ENCODE measurements at regions not wholly inside any gene's neighbourhood (a gene's known extent, or its start where the extent isn't known, plus 50 kb on each side); places are given as distances from the start of the nearest gene placed in this dataset.

- intact Hi-C loops (cut with micrococcal nuclease): no loop called here
These were observed 207.9 kb upstream of the FAT1 start for GRCh38 chr4:186931519-186931918.

- intact Hi-C loops (cut with micrococcal nuclease): no loop called here
These were observed 208.5 kb upstream of the FAT1 start for GRCh38 chr4:186932196-186932595.

GRCh38 chr4:186932631-186933187 is 209.1 kb upstream of the FAT1 start:
- intact Hi-C loops (cut with micrococcal nuclease): no loop called here

- intact Hi-C loops (cut with micrococcal nuclease): no loop called here
These were observed 210.6 kb upstream of the FAT1 start for GRCh38 chr4:186934244-186934643.

- intact Hi-C loops (cut with micrococcal nuclease): no loop called here
These were observed 211.3 kb upstream of the FAT1 start for GRCh38 chr4:186934841-186935443.

- intact Hi-C loops (cut with micrococcal nuclease): no loop called here
These were observed 212.2 kb upstream of the FAT1 start for GRCh38 chr4:186935901-186936300.

- intact Hi-C loops (cut with micrococcal nuclease): no loop called here
These were observed 213.1 kb upstream of the FAT1 start for GRCh38 chr4:186936496-186937375.

GRCh38 chr4:186939226-186939625 is 215.6 kb upstream of the FAT1 start:
- intact Hi-C loops (cut with micrococcal nuclease): no loop called here

- intact Hi-C loops (cut with micrococcal nuclease): no loop called here
These were observed 216.1 kb upstream of the FAT1 start for GRCh38 chr4:186939766-186940165.

- intact Hi-C loops (cut with micrococcal nuclease): no loop called here
These were observed 216.8 kb upstream of the FAT1 start for GRCh38 chr4:186940476-186940875.

GRCh38 chr4:186942758-186943377 is 219.2 kb upstream of the FAT1 start:
- intact Hi-C loops (cut with micrococcal nuclease): no loop called here

- intact Hi-C loops (cut with micrococcal nuclease): no loop called here
These were observed 219.8 kb upstream of the FAT1 start for GRCh38 chr4:186943411-186943810.

GRCh38 chr4:186946136-186946535 is 222.5 kb upstream of the FAT1 start:
- intact Hi-C loops (cut with micrococcal nuclease): no loop called here

- intact Hi-C loops (cut with micrococcal nuclease): no loop called here
These were observed 223.1 kb upstream of the FAT1 start for GRCh38 chr4:186946682-186947294.

GRCh38 chr4:186948361-186949242 is 224.9 kb upstream of the FAT1 start:
- intact Hi-C loops (cut with micrococcal nuclease): no loop called here

GRCh38 chr4:186949847-186950246 is 226.2 kb upstream of the FAT1 start:
- intact Hi-C loops (cut with micrococcal nuclease): no loop called here

- intact Hi-C loops (cut with micrococcal nuclease): no loop called here
These were observed 229.1 kb upstream of the FAT1 start for GRCh38 chr4:186952709-186953108.

GRCh38 chr4:186953599-186954260 is 230.1 kb upstream of the FAT1 start:
- intact Hi-C loops (cut with micrococcal nuclease): no loop called here

- intact Hi-C loops (cut with micrococcal nuclease): no loop called here
These were observed 230.9 kb upstream of the FAT1 start for GRCh38 chr4:186954509-186954908.

- intact Hi-C loops (cut with micrococcal nuclease): no loop called here
These were observed 231.3 kb upstream of the FAT1 start for GRCh38 chr4:186954956-186955355.

All from T-helper 2 cell treated with Interferon-gamma antibody and Interleukin-4, amounts not matched to agents 100 ng/mL and 5 ng/mL, for 36 hours (primary cell).